ENCODE measurements at regions not wholly inside any gene's neighbourhood (a gene's known extent, or its start where the extent isn't known, plus 50 kb on each side); places are given as distances from the start of the nearest gene placed in this dataset.

DNA sequence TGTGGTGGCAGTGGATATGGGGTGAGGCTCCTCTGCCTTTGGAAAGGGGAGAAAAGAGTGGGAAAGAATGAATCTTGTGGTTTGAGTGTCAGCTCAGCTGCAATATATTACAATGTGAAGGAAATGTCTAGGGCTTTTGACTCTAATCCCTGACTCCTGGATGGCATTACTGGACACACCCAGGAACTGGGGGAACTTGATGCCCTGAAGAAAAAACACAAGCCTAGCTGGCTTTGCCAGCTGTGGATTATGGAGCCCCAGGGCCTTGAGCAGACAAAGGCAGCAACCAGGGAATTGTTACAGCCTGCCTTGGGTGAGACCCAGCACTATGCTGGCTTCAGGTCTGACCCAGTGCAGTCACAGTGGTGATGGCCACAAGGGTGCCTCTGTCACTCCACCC, 57.1 kb upstream of the CYSLTR1 start:
- TF ChIP-seq, protein P1, sequence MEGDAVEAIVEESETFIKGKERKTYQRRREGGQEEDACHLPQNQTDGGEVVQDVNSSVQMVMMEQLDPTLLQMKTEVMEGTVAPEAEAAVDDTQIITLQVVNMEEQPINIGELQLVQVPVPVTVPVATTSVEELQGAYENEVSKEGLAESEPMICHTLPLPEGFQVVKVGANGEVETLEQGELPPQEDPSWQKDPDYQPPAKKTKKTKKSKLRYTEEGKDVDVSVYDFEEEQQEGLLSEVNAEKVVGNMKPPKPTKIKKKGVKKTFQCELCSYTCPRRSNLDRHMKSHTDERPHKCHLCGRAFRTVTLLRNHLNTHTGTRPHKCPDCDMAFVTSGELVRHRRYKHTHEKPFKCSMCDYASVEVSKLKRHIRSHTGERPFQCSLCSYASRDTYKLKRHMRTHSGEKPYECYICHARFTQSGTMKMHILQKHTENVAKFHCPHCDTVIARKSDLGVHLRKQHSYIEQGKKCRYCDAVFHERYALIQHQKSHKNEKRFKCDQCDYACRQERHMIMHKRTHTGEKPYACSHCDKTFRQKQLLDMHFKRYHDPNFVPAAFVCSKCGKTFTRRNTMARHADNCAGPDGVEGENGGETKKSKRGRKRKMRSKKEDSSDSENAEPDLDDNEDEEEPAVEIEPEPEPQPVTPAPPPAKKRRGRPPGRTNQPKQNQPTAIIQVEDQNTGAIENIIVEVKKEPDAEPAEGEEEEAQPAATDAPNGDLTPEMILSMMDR (IDR thresholded peaks at IDR 0.05): no peak
- no peak for TF ChIP-seq POLR2A (IDR thresholded peaks at IDR 0.05)
- no peak for TF ChIP-seq POLR2AphosphoS5 (IDR thresholded peaks at IDR 0.05)

Measured in prostate gland (tissue), 2 donors.